Cardiac fibroblast (primary cell): ENCODE measurements at regions not wholly inside any gene's neighbourhood (a gene's known extent, or its start where the extent isn't known, plus 50 kb on each side); places are given as distances from the start of the nearest gene placed in this dataset.

Experiments
- DNase-seq, 2 donors: peaks; one replicate each; pipeline versions ENCODE4 v3.0.0 to v3.0.0-alpha.2; 2010; ENCODE audit warnings: low read depth in 2 of 2
- H3K4me3 ChIP-seq, 2 donors: replicated peaks in 1 of 2; 1 replicate in 1 of 2; 2 replicates in 1 of 2; pipeline ENCODE4 v1.5.1; 2011; ENCODE audit warnings: low read depth in 2 of 2, low read length in 2 of 2, mild to moderate bottlenecking in 2 of 2, moderate library complexity in 1 of 2
- CTCF ChIP-seq: IDR thresholded peaks from one replicate; pipeline ENCODE4 v1.5.1; 2011; ENCODE audit warnings: low read depth, mild to moderate bottlenecking, low read length, inconsistent platforms

DNA sequence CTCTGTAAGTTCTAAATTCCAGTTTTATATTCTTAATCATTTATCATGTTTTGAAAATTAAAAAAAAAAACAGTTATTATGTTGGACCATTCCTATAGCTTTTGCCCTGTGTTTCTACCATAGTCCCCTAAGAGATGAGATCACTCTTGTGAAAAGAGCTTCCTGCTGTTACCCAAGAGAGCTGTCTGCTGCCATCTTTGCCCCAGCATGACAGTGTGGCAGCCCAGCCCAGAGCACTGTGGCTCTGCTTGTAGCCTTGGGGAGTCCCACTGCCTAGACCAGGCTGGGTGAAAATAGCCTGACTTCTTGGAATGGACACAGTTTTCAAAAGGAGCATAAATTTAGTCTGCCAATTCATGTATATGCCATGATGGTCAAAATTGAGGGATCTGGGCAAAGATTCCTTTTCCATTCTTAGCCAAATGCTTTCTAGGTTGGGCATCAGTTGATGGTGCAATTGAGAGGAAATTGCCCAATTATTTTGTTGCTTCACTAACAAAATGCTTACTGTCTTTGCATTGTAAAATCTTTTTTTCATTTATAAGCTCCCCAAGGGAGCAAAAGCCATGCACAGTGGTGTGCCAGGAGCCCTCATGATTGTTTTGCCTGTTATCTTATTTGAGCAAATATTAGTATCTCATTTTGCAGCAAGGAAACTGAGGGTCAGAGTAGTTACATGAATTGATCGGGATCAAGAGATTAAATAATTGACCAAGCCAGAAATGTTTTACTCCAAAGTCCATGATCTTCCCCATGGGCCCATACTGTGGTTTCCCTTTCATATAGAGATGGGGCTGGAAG, 72.8 kb downstream of the ETS2 start:
- TF ChIP-seq CTCF = no peak
- no peak overlapping the region for H3K4me3 ChIP-seq
- peak; percentile 23 to 68 for DNase-seq

DNA sequence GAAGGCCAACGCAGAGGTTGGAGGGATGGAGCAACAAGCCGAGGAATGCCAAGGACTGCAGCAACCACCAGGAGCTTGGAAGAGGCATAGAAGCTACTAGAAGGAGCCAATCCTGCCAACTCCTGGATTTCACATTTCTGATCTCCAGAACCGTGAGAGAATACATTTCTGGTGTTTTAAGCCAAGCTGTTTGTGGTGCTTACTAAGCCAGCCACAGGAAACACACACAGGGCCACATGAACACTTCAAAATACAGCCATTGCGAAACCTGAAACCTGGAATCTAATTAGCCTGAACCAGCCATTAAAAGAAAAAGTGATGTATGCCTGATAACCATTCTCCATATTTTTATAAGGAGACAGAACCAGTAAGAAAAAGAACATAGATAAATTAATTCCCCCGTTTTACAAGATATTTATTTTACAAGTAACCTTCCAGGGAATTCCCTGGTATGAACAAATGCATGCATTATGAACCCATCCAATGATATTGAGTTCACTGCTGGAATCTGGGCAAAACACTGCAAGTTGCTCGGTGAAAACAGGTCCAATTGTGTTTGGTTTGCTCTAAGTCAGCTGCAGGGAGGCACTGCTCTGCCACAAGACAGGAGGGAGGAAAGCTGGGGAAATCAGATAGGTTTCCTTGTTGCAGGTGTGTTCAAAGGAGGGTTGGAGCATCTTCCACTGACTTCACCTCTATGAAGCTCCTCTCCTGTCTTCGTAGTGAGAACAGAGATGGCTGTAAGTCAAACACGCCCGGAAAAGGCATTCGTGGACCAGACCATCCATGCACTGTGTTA, 70.2 kb downstream of the ETS2 start:
- no peak overlapping the region for H3K4me3 ChIP-seq
- TF ChIP-seq CTCF = no peak
- DNase-seq = peak; percentile 67 to 82
